ENCODE measurements at regions not wholly inside any gene's neighbourhood (a gene's known extent, or its start where the extent isn't known, plus 50 kb on each side); places are given as distances from the start of the nearest gene placed in this dataset.
"Not testable (repeated sequence)": the region's sequence is repeated elsewhere in the genome, so short reads cannot be mapped to it uniquely, and the experiment has no call there.

- DNase-seq (ENCODE audit: low spot score): no peak
Measured at GRCh38 chr5:98499892-98500291, 273.6 kb upstream of the RGMB start.

- DNase-seq (ENCODE audit: low spot score): no peak
Measured at GRCh38 chr5:98500811-98501210, 272.7 kb upstream of the RGMB start.

GRCh38 chr5:98503616-98504015, 269.8 kb upstream of the RGMB start:
- DNase-seq (ENCODE audit: low spot score): no peak

GRCh38 chr5:98504505-98504904, 269.0 kb upstream of the RGMB start:
- no peak for DNase-seq (ENCODE audit: low spot score)

- DNase-seq (ENCODE audit: low spot score): no peak
Measured at GRCh38 chr5:98510143-98510985, 263.1 kb upstream of the RGMB start.

GRCh38 chr5:98513380-98513779, 260.1 kb upstream of the RGMB start:
- no peak for DNase-seq (ENCODE audit: low spot score)

GRCh38 chr5:98514215-98514614, 259.2 kb upstream of the RGMB start:
- no peak for DNase-seq (ENCODE audit: low spot score)

GRCh38 chr5:98516701-98517100, 256.8 kb upstream of the RGMB start:
- DNase-seq (ENCODE audit: low spot score): no peak

GRCh38 chr5:98517560-98518366, 255.7 kb upstream of the RGMB start:
- no peak for DNase-seq (ENCODE audit: low spot score)

- DNase-seq (ENCODE audit: low spot score): no peak
Measured at GRCh38 chr5:98518754-98519153, 254.7 kb upstream of the RGMB start.

- no peak for DNase-seq (ENCODE audit: low spot score)
Measured at GRCh38 chr5:98519571-98519970, 253.9 kb upstream of the RGMB start.

- no peak for DNase-seq (ENCODE audit: low spot score)
Measured at GRCh38 chr5:98521821-98522220, 251.6 kb upstream of the RGMB start.

GRCh38 chr5:98524773-98525172, 248.7 kb upstream of the RGMB start:
- DNase-seq (ENCODE audit: low spot score): no peak

GRCh38 chr5:98527846-98528245, 245.6 kb upstream of the RGMB start:
- no peak for DNase-seq (ENCODE audit: low spot score)

- no peak for DNase-seq (ENCODE audit: low spot score)
Measured at GRCh38 chr5:98529321-98529720, 244.1 kb upstream of the RGMB start.

GRCh38 chr5:98530224-98530623, 243.2 kb upstream of the RGMB start:
- no peak for DNase-seq (ENCODE audit: low spot score)

- no peak for DNase-seq (ENCODE audit: low spot score)
Measured at GRCh38 chr5:98535901-98536300, 237.6 kb upstream of the RGMB start.

GRCh38 chr5:98540056-98540455, 233.4 kb upstream of the RGMB start:
- DNase-seq (ENCODE audit: low spot score): no peak

GRCh38 chr5:98541641-98542040, 231.8 kb upstream of the RGMB start:
- DNase-seq (ENCODE audit: low spot score): no peak

- no peak for DNase-seq (ENCODE audit: low spot score)
Measured at GRCh38 chr5:98543490-98543889, 230.0 kb upstream of the RGMB start.

GRCh38 chr5:98546924-98547323, 226.5 kb upstream of the RGMB start:
- DNase-seq (ENCODE audit: low spot score): not testable (repeated sequence)

- no peak for DNase-seq (ENCODE audit: low spot score)
Measured at GRCh38 chr5:98556712-98557111, 216.8 kb upstream of the RGMB start.

GRCh38 chr5:98557916-98558315, 215.5 kb upstream of the RGMB start:
- no peak for DNase-seq (ENCODE audit: low spot score)

Data from H4 (cell line).